Colon (tissue), 2 donors: ENCODE measurements at regions not wholly inside any gene's neighbourhood (a gene's known extent, or its start where the extent isn't known, plus 50 kb on each side); places are given as distances from the start of the nearest gene placed in this dataset.

ENCODE experiments used
- FAIRE-seq: peaks from 2 replicates; lab custom pipeline; 2012; peaks lifted over from hg19 to GRCh38; lab: Jason Lieb, UNC
- donor health status: control.
- donor health status: control.

GRCh38 chr18:67290421-67290820 lies 226.1 kb downstream of the DSEL start:
- FAIRE-seq: no peak

DNA sequence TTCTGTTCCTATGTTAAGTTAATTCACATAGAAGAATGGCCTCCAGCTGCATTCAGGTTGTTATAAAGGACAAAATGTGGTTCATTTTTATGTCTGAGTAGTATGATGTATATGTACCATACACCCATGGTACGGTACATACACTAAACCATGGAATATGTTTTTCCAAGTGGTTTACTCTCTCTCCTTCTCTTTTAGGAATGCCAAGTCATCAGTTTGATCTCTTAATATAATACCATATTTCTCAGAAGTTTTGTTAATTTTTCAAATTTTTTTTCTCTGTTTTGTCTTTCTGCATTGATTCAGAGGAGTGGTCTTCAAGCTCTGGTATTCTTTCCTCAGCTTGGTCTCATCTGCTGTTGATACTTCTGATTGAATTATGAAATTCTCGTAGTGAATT lies 230.9 kb downstream of the DSEL start:
- no peak for FAIRE-seq

- no peak for FAIRE-seq
These were observed 233.7 kb downstream of the DSEL start for GRCh38 chr18:67282796-67283195.

GRCh38 chr18:67281746-67282145 lies 234.8 kb downstream of the DSEL start:
- FAIRE-seq: no peak

DNA sequence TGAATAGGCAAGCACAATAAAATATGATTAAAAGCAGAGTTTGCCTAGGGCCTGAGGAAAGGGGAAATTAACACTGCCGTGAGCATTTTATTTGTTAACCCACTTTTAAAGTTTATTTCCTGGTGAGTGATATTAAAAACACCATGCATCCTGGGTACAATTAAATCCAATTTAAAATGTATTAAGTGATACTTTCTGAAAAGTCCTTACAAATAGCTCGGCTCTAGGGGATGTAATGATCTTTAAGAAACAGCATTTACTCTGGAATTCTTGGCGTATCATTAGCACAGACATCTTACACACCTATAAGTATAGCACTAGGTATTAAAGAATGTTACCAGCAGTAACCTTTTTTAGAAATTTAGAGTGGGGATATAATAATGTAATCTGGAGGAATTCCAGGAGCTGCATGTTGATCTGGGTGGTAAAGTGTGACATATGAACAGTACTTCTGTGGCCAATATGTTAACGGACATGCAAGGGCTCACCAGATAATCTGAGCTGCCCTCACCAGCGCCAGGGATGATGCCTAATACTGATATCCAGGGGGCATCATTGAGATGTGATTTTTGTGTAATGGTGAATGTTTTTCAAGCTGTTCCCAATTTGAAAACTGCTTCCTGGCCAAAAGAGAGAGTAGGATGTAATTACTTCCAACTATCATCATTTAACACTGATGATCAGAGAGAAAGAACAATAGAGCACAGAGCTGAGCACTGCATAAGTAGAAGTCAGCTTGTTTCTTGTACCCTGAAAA lies 235.9 kb downstream of the DSEL start:
- FAIRE-seq: no peak

GRCh38 chr18:67279988-67280387 lies 236.5 kb downstream of the DSEL start:
- no peak for FAIRE-seq

DNA sequence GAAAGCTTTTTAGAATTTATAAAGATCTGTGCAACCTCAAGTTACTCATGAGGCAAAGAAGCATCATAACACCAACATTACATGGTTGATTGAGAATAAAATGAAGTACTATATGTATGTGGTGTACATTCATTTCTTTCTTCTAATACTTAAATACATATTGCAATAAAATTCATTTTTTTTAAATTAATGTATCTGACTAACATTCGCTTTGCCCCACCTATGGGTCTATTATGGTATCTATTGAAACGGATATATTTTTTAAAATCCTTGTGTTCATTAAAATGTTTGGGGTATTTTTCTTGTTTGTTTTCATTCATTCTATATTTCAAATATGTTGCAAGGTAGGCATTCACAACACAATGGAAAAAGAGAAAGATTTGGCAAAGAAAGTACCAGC lies 237.5 kb downstream of the DSEL start:
- no peak for FAIRE-seq

- no peak for FAIRE-seq
These were observed 239.9 kb downstream of the DSEL start for GRCh38 chr18:67276638-67277037.

GRCh38 chr18:67273288-67273687 lies 243.2 kb downstream of the DSEL start:
- FAIRE-seq: no peak

- FAIRE-seq: no peak
These were observed 247.3 kb downstream of the DSEL start for GRCh38 chr18:67269206-67269605.

- no peak for FAIRE-seq
These were observed 248.0 kb downstream of the DSEL start for GRCh38 chr18:67268530-67268929.

GRCh38 chr18:67266246-67267237 lies 250.0 kb downstream of the DSEL start:
- no peak for FAIRE-seq

DNA sequence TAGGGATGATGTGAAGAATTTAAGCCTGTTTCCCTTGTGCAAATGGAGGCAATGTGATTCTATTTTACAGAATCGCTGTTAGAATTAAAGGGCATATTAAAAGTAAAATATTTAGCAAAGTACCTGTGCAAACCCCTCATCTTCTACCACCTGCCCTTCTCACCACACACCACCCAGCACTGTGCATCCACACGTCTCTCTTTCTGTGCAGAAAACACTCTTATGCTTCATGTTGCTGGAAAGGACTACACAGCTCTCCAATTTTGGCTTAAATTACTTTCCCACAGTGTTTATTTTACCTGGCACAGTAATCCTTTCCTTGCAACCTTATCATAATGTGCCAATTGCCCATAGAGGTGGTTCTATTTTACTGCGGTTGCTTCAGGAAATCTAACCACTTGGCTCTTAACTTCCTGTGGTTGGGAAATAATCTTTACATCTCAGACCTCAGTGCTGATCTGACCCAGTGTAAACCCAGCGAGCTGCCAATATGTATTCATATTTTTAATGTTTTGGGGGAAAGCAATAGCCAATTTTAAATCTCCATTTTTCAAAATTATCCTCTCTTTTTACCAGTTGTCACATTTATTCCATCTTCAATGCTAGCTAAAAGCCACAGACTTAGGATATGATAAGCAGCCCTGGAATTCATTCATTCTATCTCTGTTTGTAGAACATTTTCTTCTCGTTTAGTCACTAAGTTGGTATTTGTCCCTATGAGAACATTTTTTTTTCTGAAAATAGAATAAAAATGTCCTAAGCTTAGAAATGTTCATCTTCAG lies 250.9 kb downstream of the DSEL start:
- no peak for FAIRE-seq

DNA sequence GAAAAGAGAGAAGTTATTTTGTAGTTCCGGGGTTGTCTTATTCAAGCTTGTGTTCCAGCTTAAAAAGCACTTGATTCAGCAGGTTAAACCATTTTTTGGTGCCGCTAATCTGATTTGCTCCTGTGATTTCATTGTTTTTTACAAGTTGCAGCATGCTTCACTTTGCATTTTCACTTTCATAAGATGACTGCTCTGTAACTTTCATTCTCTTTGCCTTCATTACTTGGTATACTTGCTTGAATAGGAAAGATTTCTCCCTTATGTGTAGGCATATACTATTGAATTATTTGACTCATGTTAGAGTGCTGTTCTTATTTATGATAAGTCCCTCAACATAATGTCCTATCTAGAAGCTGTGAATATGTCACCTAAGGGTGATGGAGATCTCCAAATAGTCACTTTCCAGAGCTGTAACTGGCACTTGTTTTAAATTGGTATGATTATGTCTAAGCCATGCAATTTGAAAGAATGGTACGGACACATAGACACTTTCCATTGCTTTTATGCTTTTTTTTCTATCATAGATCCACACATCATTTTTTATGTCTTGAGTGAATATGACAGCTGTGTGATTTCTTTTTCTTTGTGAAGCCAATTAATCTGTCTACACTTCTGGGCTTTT lies 254.5 kb downstream of the DSEL start:
- FAIRE-seq: no peak

DNA sequence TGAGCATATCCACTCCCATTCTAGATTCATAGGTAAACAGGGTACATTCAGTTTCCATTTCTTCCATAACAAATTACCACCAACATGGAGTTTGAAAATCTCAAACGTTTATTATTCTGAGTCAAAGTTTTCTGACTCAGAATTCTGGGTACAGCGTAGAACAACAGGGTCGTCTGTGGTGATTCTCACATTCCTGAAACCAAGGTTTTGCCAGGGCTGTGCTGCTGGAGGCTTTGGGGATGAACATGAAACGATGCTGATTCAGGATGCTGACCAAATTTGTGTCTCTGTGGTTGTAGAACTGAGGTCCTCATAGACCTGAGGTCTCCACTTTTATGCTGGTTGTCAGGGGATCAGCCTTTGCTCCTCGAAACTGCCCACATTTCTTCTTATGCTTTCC lies 255.7 kb downstream of the DSEL start:
- FAIRE-seq: no peak

GRCh38 chr18:67250776-67251424 lies 265.6 kb downstream of the DSEL start:
- FAIRE-seq: no peak

GRCh38 chr18:67243799-67244587 lies 272.5 kb downstream of the DSEL start:
- FAIRE-seq: no peak

- FAIRE-seq: no peak
These were observed 274.5 kb downstream of the DSEL start for GRCh38 chr18:67242001-67242400.

DNA sequence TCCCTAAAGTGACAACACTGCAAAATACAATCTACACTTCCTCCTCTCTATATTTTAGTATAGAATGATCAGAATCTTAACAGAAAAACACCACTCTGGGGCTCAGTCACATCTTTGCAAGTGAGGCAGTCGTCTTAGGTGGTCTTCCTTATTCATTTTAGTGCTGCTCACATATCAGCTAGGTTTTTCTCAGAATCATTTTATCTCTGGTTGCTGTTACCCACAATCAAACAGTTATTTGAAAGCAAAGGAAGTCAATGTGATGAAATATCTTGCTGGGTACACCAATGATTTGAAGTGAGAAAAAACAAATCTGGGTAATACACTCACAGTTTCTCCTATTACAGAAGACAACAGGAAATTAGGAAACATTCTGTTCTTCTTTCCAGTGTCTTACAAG lies 275.2 kb downstream of the DSEL start:
- FAIRE-seq: no peak

DNA sequence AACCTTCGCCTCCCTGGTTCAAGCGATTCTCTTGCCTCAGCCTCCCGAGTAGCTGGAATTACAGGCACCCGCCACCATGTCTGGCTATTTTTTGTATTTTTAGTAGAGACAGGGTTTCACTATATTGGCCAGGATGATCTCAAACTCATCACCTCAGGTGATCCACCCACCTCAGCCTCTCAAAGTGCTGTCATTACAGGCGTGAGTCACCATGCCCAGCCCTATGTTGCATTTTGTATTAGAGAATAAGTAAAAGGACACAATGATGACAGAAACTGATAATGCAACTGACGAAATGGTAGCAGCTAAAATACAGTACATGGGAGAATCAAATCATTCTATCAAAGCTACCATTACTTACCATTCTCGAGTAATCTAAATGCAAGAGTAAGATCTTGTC lies 276.7 kb downstream of the DSEL start:
- FAIRE-seq: no peak

DNA sequence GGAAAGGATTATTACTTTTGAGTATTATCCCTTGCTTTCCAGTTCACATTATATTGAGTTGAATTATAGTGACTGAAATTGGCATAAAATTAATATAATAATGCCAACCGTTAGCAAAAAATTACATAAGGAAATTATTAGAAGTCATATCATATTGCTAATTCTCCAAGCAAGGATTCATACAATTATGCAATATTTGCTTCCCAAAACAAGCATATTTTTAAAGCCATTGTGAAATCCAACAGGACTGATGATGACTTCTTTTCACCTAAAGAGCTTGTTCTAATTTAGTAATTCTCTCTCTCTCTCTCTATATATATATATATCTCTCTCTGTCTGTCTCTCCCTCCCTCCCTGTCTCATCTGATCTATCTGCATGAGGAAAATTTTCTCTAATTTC lies 283.5 kb downstream of the DSEL start:
- FAIRE-seq: no peak
